ENCODE measurements at regions not wholly inside any gene's neighbourhood (a gene's known extent, or its start where the extent isn't known, plus 50 kb on each side); places are given as distances from the start of the nearest gene placed in this dataset.

DNA sequence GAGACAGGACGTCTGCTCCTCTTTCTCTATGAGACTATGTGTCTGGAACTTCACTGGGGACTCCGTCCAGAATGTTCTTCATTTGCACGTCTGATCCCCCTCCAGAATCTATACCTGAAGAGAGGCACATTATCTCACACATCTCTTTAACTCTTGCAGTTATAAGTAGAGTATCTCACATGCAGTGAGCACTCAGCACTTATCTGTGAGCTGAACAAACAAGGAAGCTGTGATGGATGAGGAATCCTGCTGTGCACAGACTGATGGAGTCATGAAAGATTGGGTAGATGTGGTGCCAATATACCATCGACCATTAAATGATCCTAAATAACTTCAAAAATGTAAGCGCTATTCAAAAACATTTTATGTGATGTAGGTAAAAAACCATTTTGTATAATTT, 888.3 kb upstream of the CELF4 start:
- TF ChIP-seq, protein P1, sequence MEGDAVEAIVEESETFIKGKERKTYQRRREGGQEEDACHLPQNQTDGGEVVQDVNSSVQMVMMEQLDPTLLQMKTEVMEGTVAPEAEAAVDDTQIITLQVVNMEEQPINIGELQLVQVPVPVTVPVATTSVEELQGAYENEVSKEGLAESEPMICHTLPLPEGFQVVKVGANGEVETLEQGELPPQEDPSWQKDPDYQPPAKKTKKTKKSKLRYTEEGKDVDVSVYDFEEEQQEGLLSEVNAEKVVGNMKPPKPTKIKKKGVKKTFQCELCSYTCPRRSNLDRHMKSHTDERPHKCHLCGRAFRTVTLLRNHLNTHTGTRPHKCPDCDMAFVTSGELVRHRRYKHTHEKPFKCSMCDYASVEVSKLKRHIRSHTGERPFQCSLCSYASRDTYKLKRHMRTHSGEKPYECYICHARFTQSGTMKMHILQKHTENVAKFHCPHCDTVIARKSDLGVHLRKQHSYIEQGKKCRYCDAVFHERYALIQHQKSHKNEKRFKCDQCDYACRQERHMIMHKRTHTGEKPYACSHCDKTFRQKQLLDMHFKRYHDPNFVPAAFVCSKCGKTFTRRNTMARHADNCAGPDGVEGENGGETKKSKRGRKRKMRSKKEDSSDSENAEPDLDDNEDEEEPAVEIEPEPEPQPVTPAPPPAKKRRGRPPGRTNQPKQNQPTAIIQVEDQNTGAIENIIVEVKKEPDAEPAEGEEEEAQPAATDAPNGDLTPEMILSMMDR (IDR thresholded peaks at IDR 0.05) = no peak
- no peak overlapping the region for H3K4me3 Mint-ChIP-seq

DNA sequence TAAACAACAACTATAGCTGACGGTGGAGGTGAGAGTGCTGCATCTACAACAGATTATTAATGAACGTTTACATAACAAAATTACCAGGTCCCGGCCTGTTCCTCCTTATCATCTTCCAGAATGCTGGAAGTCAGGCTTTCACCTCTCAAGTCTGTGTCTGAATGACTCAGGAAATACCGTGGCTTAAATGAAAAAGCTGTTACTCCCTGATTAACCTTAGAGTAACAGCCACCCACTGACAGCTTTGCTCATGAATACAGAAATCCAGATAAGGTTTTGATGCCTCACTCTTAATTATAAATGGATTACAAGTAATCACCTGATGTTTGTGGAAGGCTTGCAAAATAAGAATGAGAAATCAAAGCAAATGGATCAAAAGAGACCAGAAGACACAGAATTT, 885.3 kb upstream of the CELF4 start:
- Histone ChIP-seq H4K20me1 (ENCODE audit: low read depth) (no peaks in the 10 kb centered on the region), H3K4me1 (peaks cover 12% of the 10 kb centered on the region), H3K4me2 (no peak overlapping the region), H3K9me3 (ENCODE audit: low read depth) (no peaks in the 10 kb centered on the region), H3K79me2 (ENCODE audit: low read depth) (no peaks in the 10 kb centered on the region), H3K9ac (no peak overlapping the region), H3K27me3 (no peaks in the 10 kb centered on the region), H3K36me3 (no peaks in the 10 kb centered on the region), H3F3A (ENCODE audit: low read depth) (no peaks in the 10 kb centered on the region), H3K27ac (no peak overlapping the region), H2AFZ (replicated peaks) (no peak overlapping the region), H3K4me3 (no peak overlapping the region)
- Mint-ChIP-seq H3K27ac (no peak overlapping the region), H3K4me3 (no peak overlapping the region), H3K27me3 (ENCODE audit: insufficient read depth, low read depth) (no peaks in the 10 kb centered on the region), H3K36me3 (no peaks in the 10 kb centered on the region), H3K9me3 (peaks cover 2% of the 10 kb centered on the region), H3K4me1 (peaks cover 21% of the 10 kb centered on the region)
- no peak for DNase-seq (ENCODE audit: low spot score)
- TF ChIP-seq, protein P1 (IDR thresholded peaks at IDR 0.05) = no peak
- TF ChIP-seq EZH2phosphoT487 (IDR thresholded peaks at IDR 0.05) = no peak
- no peak for TF ChIP-seq EZH2 (IDR thresholded peaks at IDR 0.05)

More for the DNA sequence above, 888.3 kb upstream of the CELF4 start:
- peaks cover 5% of the 10 kb centered on the region for H3K9me3 Mint-ChIP-seq
- H3K27ac ChIP-seq = no peak overlapping the region
- H3K36me3 Mint-ChIP-seq = no peaks in the 10 kb centered on the region
- no peak overlapping the region for H3K27ac Mint-ChIP-seq
- H3K9ac ChIP-seq = no peak overlapping the region
- no peaks in the 10 kb centered on the region for H3K9me3 ChIP-seq (ENCODE audit: low read depth)
- no peaks in the 10 kb centered on the region for H3F3A ChIP-seq (ENCODE audit: low read depth)
- no peaks in the 10 kb centered on the region for H4K20me1 ChIP-seq (ENCODE audit: low read depth)
- H3K4me3 ChIP-seq = no peak overlapping the region
- H3K4me1 Mint-ChIP-seq = peaks cover 25% of the 10 kb centered on the region
- no peaks in the 10 kb centered on the region for H3K36me3 ChIP-seq
- no peaks in the 10 kb centered on the region for H3K79me2 ChIP-seq (ENCODE audit: low read depth)
- no peak overlapping the region for H3K4me2 ChIP-seq
- no peak overlapping the region for H2AFZ ChIP-seq (replicated peaks)
- H3K4me1 ChIP-seq = peaks cover 18% of the 10 kb centered on the region
- DNase-seq (ENCODE audit: low spot score) = no peak
- H3K27me3 Mint-ChIP-seq (ENCODE audit: insufficient read depth, low read depth) = peaks cover 3% of the 10 kb centered on the region
- no peaks in the 10 kb centered on the region for H3K27me3 ChIP-seq

DNA sequence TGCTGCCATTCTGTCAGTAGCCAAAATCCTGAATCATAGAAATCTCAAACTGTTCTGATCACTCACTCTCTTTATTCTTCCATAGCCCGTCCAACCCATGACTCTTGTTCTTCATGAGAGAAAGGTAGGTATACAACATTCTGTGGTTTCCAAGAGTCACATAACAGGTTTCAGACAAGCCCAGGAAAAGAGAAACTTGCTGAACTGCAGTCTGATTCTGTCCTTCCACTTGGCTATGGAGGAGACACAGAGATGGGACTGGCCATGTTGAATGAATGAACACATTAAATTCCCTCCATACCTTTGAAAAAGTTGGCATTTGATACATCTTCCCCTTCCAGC, 880.2 kb upstream of the CELF4 start:
- Mint-ChIP-seq H3K27me3 (ENCODE audit: insufficient read depth, low read depth) (peaks cover 2% of the 10 kb centered on the region), H3K4me1 (peaks cover 18% of the 10 kb centered on the region), H3K36me3 (no peaks in the 10 kb centered on the region), H3K27ac (no peak overlapping the region), H3K4me3 (no peak overlapping the region), H3K9me3 (no peaks in the 10 kb centered on the region)
- H3K4me1 ChIP-seq = peaks cover 6% of the 10 kb centered on the region
- H4K20me1 ChIP-seq (ENCODE audit: low read depth) = no peaks in the 10 kb centered on the region
- H3K36me3 ChIP-seq = no peaks in the 10 kb centered on the region
- no peak overlapping the region for H2AFZ ChIP-seq (replicated peaks)
- TF ChIP-seq EZH2phosphoT487 (IDR thresholded peaks at IDR 0.05) = no peak
- TF ChIP-seq, protein P1 (IDR thresholded peaks at IDR 0.05) = no peak
- TF ChIP-seq EZH2 (IDR thresholded peaks at IDR 0.05) = no peak
- H3K4me2 ChIP-seq = no peak overlapping the region
- no peak overlapping the region for H3K27ac ChIP-seq
- DNase-seq (ENCODE audit: low spot score) = no peak
- no peaks in the 10 kb centered on the region for H3K27me3 ChIP-seq
- no peaks in the 10 kb centered on the region for H3K79me2 ChIP-seq (ENCODE audit: low read depth)
- no peaks in the 10 kb centered on the region for H3K9me3 ChIP-seq (ENCODE audit: low read depth)
- H3F3A ChIP-seq (ENCODE audit: low read depth) = no peaks in the 10 kb centered on the region
- H3K9ac ChIP-seq = no peak overlapping the region
- H3K4me3 ChIP-seq = no peak overlapping the region
